ENCODE measurements at regions not wholly inside any gene's neighbourhood (a gene's known extent, or its start where the extent isn't known, plus 50 kb on each side); places are given as distances from the start of the nearest gene placed in this dataset.
"Not testable (repeated sequence)": the region's sequence is repeated elsewhere in the genome, so short reads cannot be mapped to it uniquely, and the experiment has no call there.

GRCh38 chrX:52284865-52285264, 84.0 kb upstream of the XAGE2 start:
- Histone ChIP-seq H3K27me3 (peaks cover 0 to 9% (median 0%) of the 10 kb centered on the region in 4 donors), H3K27ac (replicated peaks in 1 of 4) (no peak overlapping the region), H3K4me3 (no peak overlapping the region), H3K9me3 (no peaks in the 10 kb centered on the region), H3K36me3 (no peaks in the 10 kb centered on the region), H3K4me1 (no peaks in the 10 kb centered on the region)
- 82% methylated on average over 8 of the region's 14 CpGs for WGBS
- no peak for TF ChIP-seq POLR2AphosphoS5 (IDR thresholded peaks at IDR 0.05)
- TF ChIP-seq CTCF (IDR thresholded peaks at IDR 0.05) = no peak
- TF ChIP-seq POLR2A (IDR thresholded peaks at IDR 0.05; ENCODE audit: low read depth) = no peak
- no peak for TF ChIP-seq EP300 (IDR thresholded peaks at IDR 0.05)
- intact Hi-C loops (cut with DNase I) = no loop called here
- no peak for DNase-seq (ENCODE audit: extremely low spot score)

DNA sequence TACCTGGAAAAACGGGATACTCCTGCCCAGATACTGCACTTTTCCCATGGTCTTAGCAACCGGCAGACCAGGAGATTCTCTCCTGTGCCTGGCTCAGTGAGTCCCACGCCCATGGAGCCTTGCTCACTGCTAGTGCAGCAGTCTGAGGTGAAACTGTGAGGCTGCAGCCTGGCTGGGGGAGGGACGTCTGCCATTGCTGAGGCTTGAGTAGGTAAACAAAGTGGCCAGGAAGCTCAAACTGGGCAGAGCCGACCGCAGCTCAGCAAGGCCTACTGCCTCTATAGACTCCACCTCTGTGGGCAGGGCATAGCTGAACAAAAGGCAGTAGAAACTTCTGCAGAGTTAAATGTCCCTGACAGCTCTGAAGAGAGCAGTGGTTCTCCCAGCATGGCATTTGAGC, 69.9 kb upstream of the XAGE2 start:
- H3K9me3 ChIP-seq; intact Hi-C loops (cut with DNase I); H3K4me1 ChIP-seq; H3K27me3 ChIP-seq; H3K27ac ChIP-seq (replicated peaks in 1 of 4); H3K4me3 ChIP-seq; DNase-seq (ENCODE audit: extremely low spot score); H3K36me3 ChIP-seq: not testable (repeated sequence)
- WGBS = 44% methylated on average over 4 of the region's 6 CpGs

DNA sequence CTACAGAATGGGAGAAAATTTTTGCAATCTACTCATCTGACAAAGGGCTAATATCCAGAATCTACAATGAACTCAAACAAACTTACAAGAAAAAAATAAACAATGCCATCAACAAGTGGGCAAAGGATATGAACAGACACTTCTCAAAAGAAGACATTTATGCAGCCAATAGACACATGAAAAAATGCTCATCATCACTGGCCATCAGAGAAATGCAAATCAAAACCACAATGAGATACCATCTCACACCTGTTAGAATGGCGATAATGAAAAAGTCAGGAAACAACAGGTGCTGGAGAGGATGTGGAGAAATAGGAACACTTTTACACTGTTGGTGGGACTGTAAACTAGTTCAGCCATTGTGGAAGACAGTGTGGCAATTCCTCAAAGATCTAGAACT, 60.3 kb upstream of the XAGE2 start:
- intact Hi-C loops (cut with DNase I) = not testable (repeated sequence)

More for the DNA sequence above, 60.3 kb upstream of the XAGE2 start:
- not testable (repeated sequence) for H3K9me3 ChIP-seq; H3K4me3 ChIP-seq; DNase-seq (ENCODE audit: extremely low spot score); H3K27me3 ChIP-seq; H3K36me3 ChIP-seq; H3K27ac ChIP-seq (replicated peaks in 1 of 4); H3K4me1 ChIP-seq
- 92% methylated on average over 1 of the region's 1 CpG for WGBS
